Transverse colon (tissue), 4 donors: ENCODE measurements at regions not wholly inside any gene's neighbourhood (a gene's known extent, or its start where the extent isn't known, plus 50 kb on each side); places are given as distances from the start of the nearest gene placed in this dataset.

ENCODE experiments used
- EP300 ChIP-seq: sonication (generic); formaldehyde crosslinking; IDR thresholded peaks from one replicate; pipeline ENCODE4 v1.6.1; 2017; ENCODE audit warnings: antibody characterized with exemption, low read depth
- POLR2A ChIP-seq: fragments of 450-650 bp; IDR thresholded peaks from one replicate; pipeline ENCODE4 v1.6.1; 2016; ENCODE audit warnings: antibody characterized with exemption, mild to moderate bottlenecking, moderate library complexity
- POLR2AphosphoS5 ChIP-seq, 3 donors: sonication (generic); formaldehyde crosslinking; IDR thresholded peaks; one replicate each; pipeline ENCODE4 v1.6.1; 2016; ENCODE audit warnings: antibody characterized with exemption in 3 of 3
- TF ChIP-seq, protein P1 (sequence below), 5 experiments: fragments of 200-600 bp in 3 of 5; fragments of 450-650 bp in 2 of 5; sonication (generic) in 3 of 5; IDR thresholded peaks; 1 replicate in 2 of 5; 2 replicates in 3 of 5; pipeline ENCODE4 v1.5.1; 2016 to 2017; ENCODE audit warnings: antibody characterized with exemption in 5 of 5, inconsistent platforms in 3 of 5, mild to moderate bottlenecking in 2 of 5, moderate library complexity in 1 of 5

DNA sequence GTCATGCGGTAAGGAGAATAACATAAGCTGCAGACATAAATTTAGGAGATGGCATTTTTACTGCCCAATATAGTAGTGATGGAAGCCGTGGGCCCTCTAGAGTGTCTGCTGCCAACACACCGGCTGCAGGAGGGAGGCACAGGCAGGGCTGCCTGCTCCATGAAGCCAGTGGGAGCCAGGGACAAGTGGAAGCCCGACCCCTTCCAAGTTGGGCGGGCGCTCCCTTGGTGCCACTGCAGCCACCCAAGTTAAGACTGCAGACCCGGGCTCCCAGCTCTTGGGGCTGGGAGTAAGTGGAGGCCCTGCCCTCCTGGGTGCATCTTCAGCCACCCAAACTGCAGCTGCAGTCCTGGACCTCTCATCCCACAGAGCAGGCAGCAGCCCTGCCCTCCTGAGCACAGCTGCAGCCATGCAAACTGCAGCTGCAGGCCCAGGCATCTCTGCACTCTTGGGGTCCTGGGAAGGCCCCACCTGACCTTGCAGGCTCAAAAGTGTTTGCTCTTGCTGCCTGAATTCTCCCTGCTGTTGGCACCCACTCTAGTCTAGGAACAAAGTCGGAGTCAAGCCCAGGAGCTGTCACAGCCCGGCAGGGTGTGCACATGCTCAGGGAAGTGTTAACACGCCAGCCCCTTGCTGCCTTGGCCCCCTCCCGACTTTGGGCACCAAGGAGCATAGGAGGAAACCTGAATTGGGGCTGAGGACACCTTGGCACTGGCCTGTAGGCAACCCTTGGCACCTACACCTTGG lies 437.2 kb upstream of the PRMT6 start:
- TF ChIP-seq EP300 = no peak
- TF ChIP-seq, protein P1, sequence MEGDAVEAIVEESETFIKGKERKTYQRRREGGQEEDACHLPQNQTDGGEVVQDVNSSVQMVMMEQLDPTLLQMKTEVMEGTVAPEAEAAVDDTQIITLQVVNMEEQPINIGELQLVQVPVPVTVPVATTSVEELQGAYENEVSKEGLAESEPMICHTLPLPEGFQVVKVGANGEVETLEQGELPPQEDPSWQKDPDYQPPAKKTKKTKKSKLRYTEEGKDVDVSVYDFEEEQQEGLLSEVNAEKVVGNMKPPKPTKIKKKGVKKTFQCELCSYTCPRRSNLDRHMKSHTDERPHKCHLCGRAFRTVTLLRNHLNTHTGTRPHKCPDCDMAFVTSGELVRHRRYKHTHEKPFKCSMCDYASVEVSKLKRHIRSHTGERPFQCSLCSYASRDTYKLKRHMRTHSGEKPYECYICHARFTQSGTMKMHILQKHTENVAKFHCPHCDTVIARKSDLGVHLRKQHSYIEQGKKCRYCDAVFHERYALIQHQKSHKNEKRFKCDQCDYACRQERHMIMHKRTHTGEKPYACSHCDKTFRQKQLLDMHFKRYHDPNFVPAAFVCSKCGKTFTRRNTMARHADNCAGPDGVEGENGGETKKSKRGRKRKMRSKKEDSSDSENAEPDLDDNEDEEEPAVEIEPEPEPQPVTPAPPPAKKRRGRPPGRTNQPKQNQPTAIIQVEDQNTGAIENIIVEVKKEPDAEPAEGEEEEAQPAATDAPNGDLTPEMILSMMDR (IDR thresholded peaks at IDR 0.05) = no peak
- TF ChIP-seq POLR2A = no peak
- TF ChIP-seq POLR2AphosphoS5 (IDR thresholded peaks at IDR 0.05) = no peak
